Thyroid gland (tissue), 4 donors: ENCODE measurements at regions not wholly inside any gene's neighbourhood (a gene's known extent, or its start where the extent isn't known, plus 50 kb on each side); places are given as distances from the start of the nearest gene placed in this dataset.

Experiments
- POLR2A ChIP-seq, 2 donors: fragments of 450-650 bp; IDR thresholded peaks; one replicate each; pipeline ENCODE4 v1.6.1; 2017; ENCODE audit warnings: antibody characterized with exemption in 2 of 2, mild to moderate bottlenecking in 2 of 2, moderate library complexity in 1 of 2
- TF ChIP-seq, protein P1 (sequence below), 6 experiments: fragments of 200-600 bp in 3 of 6; fragments of 450-650 bp in 3 of 6; sonication (generic) in 3 of 6; IDR thresholded peaks; one replicate each; pipeline ENCODE4 v1.5.1; 2016 to 2019; ENCODE audit warnings: antibody characterized with exemption in 6 of 6, mild to moderate bottlenecking in 2 of 6, inconsistent platforms in 1 of 6, moderate library complexity in 1 of 6

- TF ChIP-seq, protein P1, sequence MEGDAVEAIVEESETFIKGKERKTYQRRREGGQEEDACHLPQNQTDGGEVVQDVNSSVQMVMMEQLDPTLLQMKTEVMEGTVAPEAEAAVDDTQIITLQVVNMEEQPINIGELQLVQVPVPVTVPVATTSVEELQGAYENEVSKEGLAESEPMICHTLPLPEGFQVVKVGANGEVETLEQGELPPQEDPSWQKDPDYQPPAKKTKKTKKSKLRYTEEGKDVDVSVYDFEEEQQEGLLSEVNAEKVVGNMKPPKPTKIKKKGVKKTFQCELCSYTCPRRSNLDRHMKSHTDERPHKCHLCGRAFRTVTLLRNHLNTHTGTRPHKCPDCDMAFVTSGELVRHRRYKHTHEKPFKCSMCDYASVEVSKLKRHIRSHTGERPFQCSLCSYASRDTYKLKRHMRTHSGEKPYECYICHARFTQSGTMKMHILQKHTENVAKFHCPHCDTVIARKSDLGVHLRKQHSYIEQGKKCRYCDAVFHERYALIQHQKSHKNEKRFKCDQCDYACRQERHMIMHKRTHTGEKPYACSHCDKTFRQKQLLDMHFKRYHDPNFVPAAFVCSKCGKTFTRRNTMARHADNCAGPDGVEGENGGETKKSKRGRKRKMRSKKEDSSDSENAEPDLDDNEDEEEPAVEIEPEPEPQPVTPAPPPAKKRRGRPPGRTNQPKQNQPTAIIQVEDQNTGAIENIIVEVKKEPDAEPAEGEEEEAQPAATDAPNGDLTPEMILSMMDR (IDR thresholded peaks at IDR 0.05) = no peak
- TF ChIP-seq POLR2A (IDR thresholded peaks at IDR 0.05) = no peak
Observed at GRCh38 chr4:173991316-173991715, 292.2 kb downstream of the FBXO8 start.
